Stimulated activated CD4-positive, alpha-beta T cell treated with anti-CD3 and anti-CD28 coated beads, TNF-alpha, amount 100 ng/mL, for 24 hours (primary cell): ENCODE measurements at regions not wholly inside any gene's neighbourhood (a gene's known extent, or its start where the extent isn't known, plus 50 kb on each side); places are given as distances from the start of the nearest gene placed in this dataset.
"Not testable (repeated sequence)": the region's sequence is repeated elsewhere in the genome, so short reads cannot be mapped to it uniquely, and the experiment has no call there.

Experiments
- DNase-seq, 3 experiments: peaks; one replicate each; pipeline ENCODE4 v3.0.0-alpha.2; 2020; ENCODE audit warnings: low read depth in 3 of 3

DNA sequence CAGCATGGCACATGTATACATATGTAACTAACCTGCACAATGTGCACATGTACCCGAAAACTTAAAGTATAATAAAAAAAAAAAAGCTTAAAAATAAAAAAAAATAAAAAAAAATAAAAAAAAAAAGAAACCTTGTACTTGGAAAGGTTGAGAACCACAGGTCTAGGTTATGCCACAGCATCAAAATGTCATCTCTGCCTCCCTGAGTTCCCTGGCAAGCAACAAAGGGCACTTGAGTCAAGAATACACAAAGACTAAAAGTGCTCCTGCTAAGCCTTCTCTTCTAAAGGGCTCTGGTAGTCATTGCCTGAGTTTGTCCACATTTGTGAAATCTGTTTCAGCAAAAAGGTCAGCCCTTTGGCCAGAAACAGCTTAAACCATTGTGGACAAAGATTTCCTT, 395.8 kb upstream of the CCDC54 start:
- no peak for DNase-seq

DNA sequence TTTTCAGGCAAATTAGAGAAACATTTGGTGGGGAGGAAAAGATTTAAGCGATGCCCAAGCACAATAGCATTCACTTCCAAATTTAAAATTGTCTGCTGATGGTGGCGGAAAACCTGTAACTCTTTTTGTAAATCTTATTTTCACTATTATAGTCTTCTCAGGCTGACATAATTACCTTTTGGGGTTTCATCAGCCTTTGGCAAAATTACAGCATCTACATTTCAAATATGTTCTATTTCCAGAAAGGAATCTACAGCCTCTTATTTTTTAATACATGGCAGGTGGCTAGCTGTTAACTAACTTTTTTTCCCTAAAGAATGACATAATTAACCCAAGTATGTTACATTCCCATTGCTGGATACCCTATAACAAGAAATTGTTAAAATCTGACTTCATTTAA, 391.5 kb upstream of the CCDC54 start:
- DNase-seq, result no peak

DNA sequence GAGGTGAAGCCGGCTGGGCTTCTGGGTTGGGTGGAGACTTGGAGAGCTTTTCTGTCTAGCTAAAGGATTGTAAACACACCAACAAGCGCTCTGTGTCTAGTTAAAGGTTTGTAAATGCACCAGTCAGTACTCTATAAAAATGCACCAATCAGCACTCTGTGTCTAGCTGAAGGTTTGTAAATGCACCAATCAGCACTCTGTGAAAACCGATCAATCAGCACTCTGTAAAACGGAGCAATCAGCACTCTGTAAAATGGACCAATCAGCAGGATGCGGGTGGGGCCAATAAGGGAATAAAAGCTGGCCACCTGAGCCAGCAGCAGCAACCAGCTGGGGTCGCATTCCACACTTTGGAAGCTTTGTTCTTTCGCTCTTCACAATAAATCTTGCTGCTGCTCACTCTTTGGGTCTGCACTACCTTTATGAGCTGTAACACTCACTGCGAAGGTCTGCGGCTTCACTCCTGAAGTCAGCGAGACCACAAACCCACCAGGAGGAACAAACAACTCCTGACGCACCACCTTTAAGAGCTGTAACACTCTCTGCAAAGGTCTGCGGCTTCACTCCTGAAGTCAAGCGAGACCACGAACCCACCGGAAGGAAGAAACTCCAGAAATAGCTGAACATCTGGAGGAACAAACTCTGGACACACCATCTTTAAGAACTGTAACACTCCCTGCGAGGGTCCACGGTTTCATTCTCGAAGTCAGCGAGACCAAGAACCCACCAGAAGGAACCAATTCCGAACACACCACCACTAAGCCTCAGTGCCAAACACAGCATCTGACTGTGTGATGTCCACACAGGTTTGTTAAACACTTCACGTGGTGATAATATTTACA, 378.2 kb upstream of the CCDC54 start:
- not testable (repeated sequence) for DNase-seq

DNA sequence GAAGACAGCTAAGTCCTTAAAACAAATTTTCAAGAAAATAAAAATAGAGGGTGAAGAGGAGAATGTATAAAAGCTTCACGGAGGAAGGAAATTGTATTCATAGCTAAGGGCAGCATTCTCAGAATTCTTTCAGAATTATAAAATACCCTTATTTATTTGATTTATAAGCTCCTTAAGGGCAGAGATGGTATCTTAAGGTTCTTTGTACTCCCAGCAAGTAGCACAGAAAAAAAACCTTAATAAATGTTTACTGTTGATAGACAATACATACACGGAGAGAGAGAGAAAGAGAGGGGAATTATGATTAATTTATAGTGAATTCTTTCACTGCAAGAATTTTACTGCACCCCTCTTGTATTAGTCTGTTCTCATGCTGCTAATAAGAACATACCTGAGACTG, 375.6 kb upstream of the CCDC54 start:
- no peak for DNase-seq

DNA sequence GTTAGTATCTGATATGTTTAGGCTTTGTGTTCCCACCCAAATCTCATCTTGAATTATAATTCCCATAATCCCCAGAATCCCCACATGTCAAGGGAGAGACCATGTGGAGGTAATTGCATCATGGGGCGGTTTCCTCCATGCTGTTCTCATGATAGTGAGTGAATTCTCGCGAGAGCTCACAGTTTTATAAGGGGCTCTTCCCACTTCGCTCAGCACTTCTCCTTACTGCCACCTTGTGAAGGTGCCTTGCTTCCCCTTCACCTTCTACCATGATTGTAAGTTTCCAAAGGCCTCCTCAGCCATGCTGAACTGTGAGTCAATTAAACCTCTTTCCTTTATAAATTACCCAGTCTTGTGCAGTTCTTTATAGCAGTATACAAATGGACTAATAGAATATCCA, 371.9 kb upstream of the CCDC54 start:
- not testable (repeated sequence) for DNase-seq

DNA sequence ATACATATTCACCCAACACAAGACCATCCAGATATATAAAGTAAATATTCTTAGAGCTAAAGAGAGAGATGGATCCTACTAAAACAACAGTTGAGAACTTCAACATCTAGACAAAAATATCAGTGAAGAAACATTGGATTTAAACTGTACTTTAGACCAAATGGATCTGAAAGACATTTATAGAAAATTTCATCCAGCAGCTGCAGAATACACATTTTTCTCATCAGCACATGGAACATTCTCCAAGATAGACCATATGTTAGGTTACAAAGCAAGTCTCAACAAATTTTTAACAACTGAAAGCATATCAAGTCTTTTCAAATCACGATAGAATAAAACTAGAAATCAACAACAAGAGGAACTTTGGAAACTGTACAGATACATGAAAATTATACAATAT, 369.0 kb upstream of the CCDC54 start:
- no peak for DNase-seq

DNA sequence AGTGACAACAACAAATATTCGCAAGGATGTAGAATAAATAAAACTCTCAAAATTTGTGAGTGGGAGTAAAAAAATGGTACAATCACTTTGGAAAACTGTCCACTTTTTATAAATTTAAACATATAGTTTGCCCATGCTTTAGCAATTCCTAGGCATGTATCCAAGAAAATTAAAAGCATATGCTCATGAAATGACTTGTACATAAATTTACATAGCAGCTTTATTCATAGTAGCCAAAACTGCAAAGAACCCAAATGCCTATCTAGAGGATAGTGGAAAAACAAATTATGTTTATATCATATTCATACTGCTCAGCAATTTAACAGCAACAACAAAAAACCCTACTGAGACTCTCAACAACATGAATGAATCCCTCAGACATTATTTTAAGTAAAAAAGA, 363.6 kb upstream of the CCDC54 start:
- no peak for DNase-seq

DNA sequence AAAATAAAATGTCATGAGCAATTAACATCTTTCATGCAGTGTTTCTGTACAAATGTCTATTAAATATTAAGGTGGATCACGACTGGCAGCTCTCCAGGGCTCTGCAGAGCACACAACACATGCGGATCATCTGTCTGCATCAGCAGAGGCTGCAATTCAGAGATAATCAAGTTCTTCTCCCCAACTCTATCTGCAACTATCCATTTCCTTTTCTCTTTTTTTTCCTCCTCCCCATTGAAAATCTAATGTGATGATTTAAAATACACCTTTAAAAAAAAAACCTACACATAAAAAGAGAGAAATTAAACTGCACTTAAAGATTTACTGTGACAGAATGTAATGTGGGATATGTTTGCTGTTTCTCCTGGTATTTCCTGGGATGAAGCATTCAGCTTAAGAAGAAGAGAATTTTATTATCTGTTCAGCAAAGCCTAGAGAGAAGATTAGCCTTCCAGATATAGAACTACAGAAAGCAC, 352.6 kb upstream of the CCDC54 start:
- DNase-seq, result no peak

DNA sequence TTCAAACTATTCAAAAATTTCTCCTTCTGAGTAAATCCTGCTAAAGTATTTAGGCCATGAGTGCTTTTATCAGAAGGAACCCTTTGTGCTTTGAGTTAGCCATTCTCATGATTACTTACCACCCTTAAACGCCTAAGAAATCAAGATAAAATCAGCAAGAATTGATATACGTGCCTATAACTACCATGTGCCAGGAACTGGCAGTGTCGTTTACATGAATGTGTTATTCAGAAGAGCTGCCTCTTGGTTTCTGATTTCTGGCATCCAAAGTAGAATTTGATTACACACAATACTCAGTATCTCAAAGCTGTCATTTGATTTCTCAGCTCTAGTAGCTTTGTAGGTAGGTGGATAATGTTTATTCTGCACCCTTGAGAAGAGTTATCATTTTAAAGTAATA, 351.3 kb upstream of the CCDC54 start:
- DNase-seq, result no peak

DNA sequence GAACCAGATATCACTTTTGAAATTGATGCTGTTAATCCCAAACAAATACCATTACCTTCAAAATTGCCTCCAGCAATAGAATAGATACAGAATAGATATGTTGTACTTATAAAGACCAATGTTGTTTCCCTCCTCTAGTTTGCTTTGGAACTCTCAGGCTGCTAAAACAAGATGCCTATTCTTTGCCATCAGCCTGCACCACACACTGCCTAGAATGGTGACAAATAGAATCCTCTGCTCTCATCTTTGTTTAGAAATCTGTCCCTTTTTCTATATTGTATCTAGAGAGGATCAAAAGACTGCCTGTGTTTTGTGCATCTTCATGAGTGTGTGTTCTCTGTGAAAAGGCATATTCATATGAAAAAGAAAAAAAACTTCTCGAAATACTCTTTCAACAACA, 349.2 kb upstream of the CCDC54 start:
- DNase-seq, result no peak

DNA sequence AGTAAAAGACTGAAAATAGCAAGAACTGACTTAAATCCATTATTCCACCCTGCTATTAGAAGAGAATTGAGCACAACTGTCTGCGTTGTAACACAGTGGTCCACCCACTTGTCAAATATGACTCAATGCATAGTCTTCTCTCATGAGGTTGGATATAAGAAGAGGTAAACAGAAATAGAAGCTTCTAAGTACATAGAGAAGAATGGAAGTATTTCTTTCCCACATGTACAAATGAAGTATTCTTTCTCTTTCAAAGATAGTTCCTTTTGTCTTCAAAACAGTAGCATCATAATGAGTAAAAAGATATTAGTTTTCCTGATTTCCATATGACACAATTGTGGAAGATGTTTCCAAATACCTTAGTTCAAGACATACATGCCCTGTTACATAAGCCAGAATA, 348.6 kb upstream of the CCDC54 start:
- no peak for DNase-seq

DNA sequence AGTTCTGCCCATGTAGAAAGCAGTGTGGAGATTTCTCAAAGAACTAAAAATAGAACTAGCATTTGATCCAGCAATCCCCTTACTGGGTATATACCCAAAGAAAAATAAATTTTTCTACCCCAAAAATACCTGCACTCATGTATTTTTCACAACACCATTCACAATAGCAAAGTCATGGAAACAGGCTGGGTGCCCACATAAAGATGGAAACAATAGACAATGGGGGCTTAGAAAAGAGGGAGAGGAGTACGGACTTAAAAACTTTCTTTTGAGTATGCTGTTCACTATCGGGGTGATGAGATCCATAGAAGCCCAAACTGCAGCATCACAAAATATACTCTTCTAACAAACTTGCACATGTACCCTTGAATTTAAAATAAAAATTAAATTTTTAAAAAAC, 345.1 kb upstream of the CCDC54 start:
- DNase-seq, result no peak

DNA sequence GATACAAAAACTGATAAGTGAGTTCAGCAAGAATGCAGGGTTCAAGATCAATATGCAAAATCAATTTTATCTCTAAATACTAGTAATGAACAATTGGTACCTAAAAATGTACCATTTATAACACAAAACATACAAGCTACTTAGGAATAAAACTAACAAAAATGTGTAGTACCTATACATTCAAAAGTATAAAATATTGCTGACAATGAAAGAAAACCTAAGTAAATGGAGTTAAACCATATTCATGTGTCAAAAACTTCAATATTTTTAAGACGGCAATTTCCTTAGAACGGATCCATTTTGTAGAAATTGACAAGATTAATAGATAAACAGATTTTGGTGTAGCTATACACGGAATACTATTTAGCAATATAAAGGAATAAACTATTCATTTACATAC, 343.1 kb upstream of the CCDC54 start:
- DNase-seq, result no peak

DNA sequence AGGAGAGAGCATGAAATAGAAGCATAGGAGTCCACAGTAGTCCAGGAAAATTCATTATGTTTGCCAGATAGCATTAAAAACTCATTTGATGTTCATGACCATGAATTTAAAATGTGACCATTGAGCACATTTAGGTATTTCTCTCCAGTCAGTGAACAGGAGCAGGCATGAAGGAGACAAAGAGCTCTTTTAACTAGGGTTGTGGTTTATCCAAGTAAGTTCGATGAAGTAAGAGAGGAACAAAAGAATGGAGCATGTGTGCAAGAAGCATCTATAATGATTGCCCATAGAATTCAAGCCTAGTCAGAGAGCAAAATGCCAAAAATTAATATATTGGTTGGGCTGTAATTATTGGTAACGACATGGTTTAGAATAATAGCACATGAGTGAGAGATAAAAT, 342.1 kb upstream of the CCDC54 start:
- no peak for DNase-seq

DNA sequence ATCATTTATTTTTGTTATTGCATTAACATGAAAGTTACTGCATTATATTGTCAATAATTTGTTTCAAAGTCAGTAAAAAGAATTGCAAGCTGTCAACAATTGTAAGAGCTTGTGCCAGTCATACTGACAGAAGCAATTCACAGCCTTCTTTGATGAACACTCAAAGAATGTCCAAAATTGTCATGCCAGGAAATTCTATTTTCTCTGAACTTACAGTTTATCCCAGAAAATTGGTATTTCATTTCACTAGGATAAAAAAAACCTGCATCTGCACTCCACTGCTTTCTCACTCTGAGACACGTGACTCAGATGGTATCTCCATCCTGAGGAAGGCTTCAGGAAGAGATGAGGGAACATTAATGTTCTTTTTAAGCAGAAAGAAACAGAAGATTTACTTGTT, 332.6 kb upstream of the CCDC54 start:
- DNase-seq, result no peak

DNA sequence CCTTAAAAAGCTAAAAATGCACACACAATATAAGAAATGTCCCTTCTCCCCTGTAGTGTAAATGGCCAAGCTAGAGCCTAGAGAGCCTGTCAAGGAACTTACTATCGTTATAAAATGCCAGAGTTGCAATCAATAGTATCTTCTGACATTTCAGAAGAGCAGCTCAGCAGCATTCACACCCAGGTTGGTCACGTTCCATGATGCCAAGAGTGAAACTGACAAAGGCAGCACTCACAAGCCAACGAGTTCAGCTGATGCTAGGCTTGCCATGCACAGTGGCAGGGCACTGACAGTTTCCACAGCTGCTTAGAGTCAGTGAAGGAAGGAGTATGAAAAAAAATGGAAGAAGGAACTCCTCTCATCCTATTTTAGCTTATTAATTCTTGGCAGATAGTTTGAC, 331.4 kb upstream of the CCDC54 start:
- DNase-seq, result no peak

DNA sequence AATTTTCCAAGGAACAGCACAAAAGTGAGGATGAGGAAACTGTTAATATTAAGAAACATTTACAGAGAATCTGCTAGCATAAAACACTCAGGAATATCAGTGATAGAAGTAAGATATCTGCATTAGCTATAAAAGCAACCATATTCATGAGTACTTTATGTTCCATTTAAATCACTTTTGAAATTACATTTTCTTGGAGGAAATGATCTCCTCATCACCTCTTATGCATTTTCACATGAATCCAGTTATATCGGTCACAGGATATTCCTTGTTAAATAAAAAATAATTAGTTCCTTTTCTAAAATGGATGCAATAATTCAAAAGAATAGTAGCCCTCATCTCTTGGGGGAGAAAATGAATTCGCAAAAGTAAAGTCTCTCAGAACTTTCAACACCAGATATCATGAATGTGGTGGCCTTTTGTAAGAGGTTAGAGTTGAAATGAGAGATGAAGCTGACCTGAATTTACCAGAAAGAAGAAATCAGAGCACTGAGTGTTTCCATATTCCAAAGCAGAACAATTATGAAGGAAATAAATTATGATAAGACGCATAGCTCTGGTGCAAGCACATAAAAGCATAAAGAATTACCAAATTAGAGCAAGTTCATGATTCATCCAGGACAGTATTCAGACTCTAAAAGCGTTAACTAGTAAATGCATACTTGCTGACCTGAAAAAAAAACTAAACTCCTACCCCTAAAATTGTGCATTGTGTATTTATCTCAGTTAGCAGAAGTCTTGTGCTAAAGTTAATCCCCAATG, 321.9 kb upstream of the CCDC54 start:
- no peak for DNase-seq

DNA sequence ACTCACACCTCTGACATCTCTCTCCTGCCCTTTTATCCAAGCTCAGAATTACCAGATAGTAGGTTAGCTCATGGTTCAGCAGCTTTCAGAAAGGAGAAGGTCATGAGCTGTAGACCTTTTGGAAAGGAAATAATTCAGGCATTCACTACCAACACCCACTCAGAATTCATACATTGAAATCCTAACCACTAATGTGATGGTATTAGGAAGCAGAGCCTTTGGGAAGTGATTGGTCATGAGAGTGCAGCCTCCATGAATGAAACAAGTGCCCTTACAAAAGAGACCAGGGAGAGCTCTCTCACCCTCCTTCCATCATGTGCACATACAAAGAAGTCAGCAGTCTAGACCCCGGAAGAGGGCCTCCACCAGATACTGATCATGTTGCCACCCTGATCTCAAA, 315.8 kb upstream of the CCDC54 start:
- no peak for DNase-seq

DNA sequence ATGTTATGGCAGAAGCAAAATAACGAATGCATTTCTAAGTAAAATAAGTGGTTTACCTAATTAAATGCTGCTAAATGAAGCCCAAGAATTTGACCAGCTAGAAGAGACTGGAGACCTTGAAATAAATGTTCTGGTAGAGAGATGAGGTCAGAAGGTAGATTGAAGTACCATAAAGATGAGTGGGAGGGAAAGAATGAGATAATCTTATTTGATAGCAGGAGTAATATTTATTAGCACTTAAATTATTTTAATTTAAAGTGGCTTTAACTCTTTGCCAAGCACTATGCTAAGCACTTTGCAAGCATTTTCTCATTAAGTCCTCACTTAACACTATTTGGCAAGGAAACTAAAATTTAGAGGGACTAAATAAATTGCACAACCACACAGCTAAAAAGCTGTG, 314.9 kb upstream of the CCDC54 start:
- no peak for DNase-seq

DNA sequence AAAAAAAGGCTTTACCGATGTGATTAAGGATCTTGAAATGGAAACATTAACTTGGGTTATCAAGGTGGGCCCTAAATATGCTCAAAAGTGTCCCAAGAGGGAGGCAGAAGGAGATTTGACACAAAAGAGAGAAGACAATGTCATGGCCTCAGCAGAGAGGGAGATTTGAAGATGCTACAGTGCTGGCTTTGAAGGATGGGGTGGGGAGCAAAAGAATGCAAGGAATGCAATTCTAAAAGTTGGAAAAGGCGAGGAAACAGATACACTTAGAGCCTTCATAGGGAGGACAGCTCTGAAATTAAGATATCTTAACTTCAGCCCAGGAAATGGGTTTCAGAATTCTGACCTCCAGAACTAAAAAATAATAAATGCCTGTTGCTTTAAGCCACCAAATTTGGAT, 314.5 kb upstream of the CCDC54 start:
- no peak for DNase-seq

DNA sequence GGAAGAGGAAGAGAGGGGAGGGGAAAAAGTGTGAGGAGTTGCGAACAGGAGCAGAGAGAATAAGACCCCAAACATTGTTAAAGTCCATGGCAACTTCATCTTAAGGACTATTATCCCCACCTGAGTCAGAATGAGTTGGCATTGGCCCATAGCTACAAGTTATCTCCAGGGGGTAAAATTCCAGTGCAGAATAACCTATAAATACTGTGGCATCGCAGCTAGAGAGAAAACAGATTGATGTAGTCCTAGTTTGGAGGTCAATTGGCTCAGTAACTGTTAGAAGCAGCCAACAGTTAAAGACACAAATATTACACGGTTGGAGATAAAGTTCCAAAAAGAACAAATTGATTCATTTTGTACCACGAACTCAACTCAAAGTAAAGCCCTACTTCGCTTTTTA, 313.9 kb upstream of the CCDC54 start:
- no peak for DNase-seq

DNA sequence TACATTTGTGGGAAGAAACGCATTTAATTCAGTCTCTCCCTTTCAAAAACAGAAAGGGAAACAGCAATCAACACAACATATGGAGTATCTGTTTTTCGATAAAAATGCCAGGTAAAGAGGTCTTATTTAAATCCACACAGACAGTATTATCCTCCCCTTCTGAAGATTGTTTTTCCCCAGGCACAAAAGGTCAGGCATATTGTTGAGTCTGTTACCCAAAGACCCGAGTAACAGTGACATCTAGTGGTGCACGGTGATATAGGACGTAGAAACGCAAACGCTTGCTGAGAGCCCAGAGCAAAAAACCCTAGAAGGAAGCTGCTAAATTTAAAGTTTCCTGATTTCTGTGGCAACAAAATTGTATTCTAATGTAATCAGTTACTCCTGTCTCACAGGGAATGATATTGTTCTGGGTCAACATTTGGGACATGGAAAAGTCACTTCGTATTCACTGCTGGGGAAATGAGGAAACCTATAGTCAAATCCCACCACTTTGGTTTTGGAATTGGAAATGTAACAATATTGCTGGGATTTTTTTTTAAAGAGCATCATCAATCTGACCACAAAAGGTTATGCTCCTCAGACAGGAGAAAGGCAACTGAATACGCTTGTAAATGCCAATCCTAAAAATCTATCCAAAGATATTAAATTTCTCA, 312.7 kb upstream of the CCDC54 start:
- peak; percentile 39 to 58 (median 47) for DNase-seq
